Dendritic cell treated with granulocyte-macrophage colony-stimulating factor and Interleukin-4, amounts not matched to agents 40 ng/mL and 50 ng/mL, for 4 days (primary cell): ENCODE measurements at regions not wholly inside any gene's neighbourhood (a gene's known extent, or its start where the extent isn't known, plus 50 kb on each side); places are given as distances from the start of the nearest gene placed in this dataset.

ENCODE experiments used
- H3K27ac Mint-ChIP-seq: one replicate; pipeline ENCODE4 v1.8.0; 2022; ENCODE audit warnings: mild to moderate bottlenecking, mixed read lengths
- H3K27me3 Mint-ChIP-seq: one replicate; pipeline ENCODE4 v1.8.0; 2022; ENCODE audit warnings: mild to moderate bottlenecking, mixed read lengths
- H3K36me3 Mint-ChIP-seq: one replicate; pipeline ENCODE4 v1.8.0; 2022; ENCODE audit warnings: low read depth, mixed read lengths
- H3K4me1 Mint-ChIP-seq: one replicate; pipeline ENCODE4 v1.8.0; 2022; ENCODE audit warnings: low read depth, mixed read lengths
- H3K4me3 Mint-ChIP-seq: one replicate; pipeline ENCODE4 v1.8.0; 2022; ENCODE audit warnings: mild to moderate bottlenecking, moderate library complexity, mixed read lengths
- H3K9me3 Mint-ChIP-seq: one replicate; pipeline ENCODE4 v1.8.0; 2022; ENCODE audit warnings: mixed read lengths
- intact Hi-C: fragments of 100-400 bp; cut with micrococcal nuclease; formaldehyde crosslinking; loops from one replicate; pipeline ENCODE4 v1.15.0; 2022

GRCh38 chr13:104843401-104843800, 1692.1 kb downstream of the EFNB2 start:
- no peaks in the 10 kb centered on the region for H3K9me3 Mint-ChIP-seq
- H3K4me3 Mint-ChIP-seq = no peak overlapping the region
- no peaks in the 10 kb centered on the region for H3K4me1 Mint-ChIP-seq
- no peaks in the 10 kb centered on the region for H3K27me3 Mint-ChIP-seq
- no peak overlapping the region for H3K27ac Mint-ChIP-seq
- intact Hi-C loops = no loop called here
- H3K36me3 Mint-ChIP-seq = no peaks in the 10 kb centered on the region

- intact Hi-C loops = no loop called here
- Mint-ChIP-seq H3K36me3 (no peaks in the 10 kb centered on the region), H3K9me3 (no peaks in the 10 kb centered on the region), H3K4me1 (peaks cover 11% of the 10 kb centered on the region), H3K27ac (no peak overlapping the region), H3K27me3 (no peaks in the 10 kb centered on the region), H3K4me3 (no peak overlapping the region)
Measured at GRCh38 chr13:104841110-104841509, 1694.4 kb downstream of the EFNB2 start.

- no peak overlapping the region for H3K27ac Mint-ChIP-seq
- H3K4me3 Mint-ChIP-seq = no peak overlapping the region
- intact Hi-C loops = no loop called here
- H3K4me1 Mint-ChIP-seq = peaks cover 11% of the 10 kb centered on the region
- no peaks in the 10 kb centered on the region for H3K36me3 Mint-ChIP-seq
- H3K9me3 Mint-ChIP-seq = no peaks in the 10 kb centered on the region
- no peaks in the 10 kb centered on the region for H3K27me3 Mint-ChIP-seq
Measured at GRCh38 chr13:104837756-104838155, 1697.7 kb downstream of the EFNB2 start.

GRCh38 chr13:104833221-104833620, 1702.2 kb downstream of the EFNB2 start:
- H3K36me3 Mint-ChIP-seq = no peaks in the 10 kb centered on the region
- no peaks in the 10 kb centered on the region for H3K9me3 Mint-ChIP-seq
- H3K27ac Mint-ChIP-seq = no peak overlapping the region
- H3K4me1 Mint-ChIP-seq = peaks cover 11% of the 10 kb centered on the region
- intact Hi-C loops = no loop called here
- H3K4me3 Mint-ChIP-seq = no peak overlapping the region
- no peaks in the 10 kb centered on the region for H3K27me3 Mint-ChIP-seq

GRCh38 chr13:104832231-104832630, 1703.2 kb downstream of the EFNB2 start:
- Mint-ChIP-seq H3K4me1 (peaks cover under 1% of the 10 kb centered on the region), H3K36me3 (no peaks in the 10 kb centered on the region), H3K27ac (no peak overlapping the region), H3K27me3 (no peaks in the 10 kb centered on the region), H3K4me3 (no peak overlapping the region), H3K9me3 (peaks cover 4% of the 10 kb centered on the region)
- intact Hi-C loops = no loop called here

GRCh38 chr13:104831831-104832230, 1703.6 kb downstream of the EFNB2 start:
- intact Hi-C loops = no loop called here
- Mint-ChIP-seq H3K36me3 (no peaks in the 10 kb centered on the region), H3K4me1 (no peaks in the 10 kb centered on the region), H3K27ac (no peak overlapping the region), H3K27me3 (no peaks in the 10 kb centered on the region), H3K4me3 (no peak overlapping the region), H3K9me3 (peaks cover 8% of the 10 kb centered on the region)

GRCh38 chr13:104823709-104824108, 1711.8 kb downstream of the EFNB2 start:
- no peaks in the 10 kb centered on the region for H3K4me1 Mint-ChIP-seq
- no peaks in the 10 kb centered on the region for H3K27me3 Mint-ChIP-seq

GRCh38 chr13:104823071-104823470, 1712.4 kb downstream of the EFNB2 start:
- H3K9me3 Mint-ChIP-seq = peaks cover 58% of the 10 kb centered on the region
- H3K36me3 Mint-ChIP-seq = no peaks in the 10 kb centered on the region
- H3K4me1 Mint-ChIP-seq = no peaks in the 10 kb centered on the region
- H3K4me3 Mint-ChIP-seq = no peak overlapping the region
- H3K27me3 Mint-ChIP-seq = no peaks in the 10 kb centered on the region
- intact Hi-C loops = no loop called here
- no peak overlapping the region for H3K27ac Mint-ChIP-seq

More at GRCh38 chr13:104823709-104824108, 1711.8 kb downstream of the EFNB2 start:
- intact Hi-C loops = no loop called here
- no peak overlapping the region for H3K4me3 Mint-ChIP-seq
- H3K9me3 Mint-ChIP-seq = peaks cover 58% of the 10 kb centered on the region
- H3K27ac Mint-ChIP-seq = no peak overlapping the region
- H3K36me3 Mint-ChIP-seq = no peaks in the 10 kb centered on the region

GRCh38 chr13:104817271-104817670, 1718.2 kb downstream of the EFNB2 start:
- no peaks in the 10 kb centered on the region for H3K27me3 Mint-ChIP-seq
- H3K4me3 Mint-ChIP-seq = no peak overlapping the region

GRCh38 chr13:104816726-104817125, 1718.7 kb downstream of the EFNB2 start:
- H3K4me1 Mint-ChIP-seq = no peaks in the 10 kb centered on the region
- H3K9me3 Mint-ChIP-seq = peaks cover 16% of the 10 kb centered on the region
- intact Hi-C loops = no loop called here
- no peak overlapping the region for H3K27ac Mint-ChIP-seq
- H3K4me3 Mint-ChIP-seq = no peak overlapping the region
- H3K27me3 Mint-ChIP-seq = no peaks in the 10 kb centered on the region
- no peaks in the 10 kb centered on the region for H3K36me3 Mint-ChIP-seq

More at GRCh38 chr13:104817271-104817670, 1718.2 kb downstream of the EFNB2 start:
- intact Hi-C loops = no loop called here
- Mint-ChIP-seq H3K27ac (no peak overlapping the region), H3K36me3 (no peaks in the 10 kb centered on the region), H3K9me3 (peaks cover 21% of the 10 kb centered on the region), H3K4me1 (no peaks in the 10 kb centered on the region)

- H3K27ac Mint-ChIP-seq = no peak overlapping the region
- H3K9me3 Mint-ChIP-seq = peaks cover 16% of the 10 kb centered on the region
- no peaks in the 10 kb centered on the region for H3K27me3 Mint-ChIP-seq
- intact Hi-C loops = no loop called here
- H3K4me1 Mint-ChIP-seq = peaks cover 5% of the 10 kb centered on the region
- no peak overlapping the region for H3K4me3 Mint-ChIP-seq
- H3K36me3 Mint-ChIP-seq = no peaks in the 10 kb centered on the region
Measured at GRCh38 chr13:104810242-104810641, 1725.2 kb downstream of the EFNB2 start.

- peaks cover 11% of the 10 kb centered on the region for H3K9me3 Mint-ChIP-seq
- H3K27ac Mint-ChIP-seq = no peak overlapping the region
- intact Hi-C loops = no loop called here
- no peaks in the 10 kb centered on the region for H3K36me3 Mint-ChIP-seq
- no peaks in the 10 kb centered on the region for H3K27me3 Mint-ChIP-seq
- peaks cover 5% of the 10 kb centered on the region for H3K4me1 Mint-ChIP-seq
- H3K4me3 Mint-ChIP-seq = no peak overlapping the region
Measured at GRCh38 chr13:104809483-104809882, 1726.0 kb downstream of the EFNB2 start.

- intact Hi-C loops = no loop called here
- H3K4me1 Mint-ChIP-seq = peaks cover 4% of the 10 kb centered on the region
- H3K4me3 Mint-ChIP-seq = no peak overlapping the region
- no peaks in the 10 kb centered on the region for H3K27me3 Mint-ChIP-seq
- H3K36me3 Mint-ChIP-seq = no peaks in the 10 kb centered on the region
- H3K27ac Mint-ChIP-seq = no peak overlapping the region
- H3K9me3 Mint-ChIP-seq = no peaks in the 10 kb centered on the region
Measured at GRCh38 chr13:104805346-104805745, 1730.1 kb downstream of the EFNB2 start.

- no peaks in the 10 kb centered on the region for H3K36me3 Mint-ChIP-seq
- no peaks in the 10 kb centered on the region for H3K27me3 Mint-ChIP-seq
- no peak overlapping the region for H3K4me3 Mint-ChIP-seq
- H3K27ac Mint-ChIP-seq = no peak overlapping the region
- intact Hi-C loops = no loop called here
- H3K9me3 Mint-ChIP-seq = no peaks in the 10 kb centered on the region
- H3K4me1 Mint-ChIP-seq = no peaks in the 10 kb centered on the region
Measured at GRCh38 chr13:104799152-104799551, 1732.9 kb upstream of the SLC10A2 start.

- no peaks in the 10 kb centered on the region for H3K9me3 Mint-ChIP-seq
- H3K4me1 Mint-ChIP-seq = no peaks in the 10 kb centered on the region
- no peaks in the 10 kb centered on the region for H3K36me3 Mint-ChIP-seq
- no peak overlapping the region for H3K4me3 Mint-ChIP-seq
- intact Hi-C loops = no loop called here
- H3K27ac Mint-ChIP-seq = no peak overlapping the region
- no peaks in the 10 kb centered on the region for H3K27me3 Mint-ChIP-seq
Measured at GRCh38 chr13:104798486-104798885, 1732.3 kb upstream of the SLC10A2 start.
